GM19372 (cell line): ENCODE measurements at regions not wholly inside any gene's neighbourhood (a gene's known extent, or its start where the extent isn't known, plus 50 kb on each side); places are given as distances from the start of the nearest gene placed in this dataset.
A peak's percentile ranks its signal among the peaks of the same experiment; 100 is the strongest.

Source experiments
- ATAC-seq: cut with Tn5 transposase; IDR thresholded peaks from one replicate; pipeline ENCODE4 v1.9.1; 2021; ENCODE audit warnings: mild to moderate bottlenecking, low read depth, moderate library complexity; ENCODE audit not compliant: unreplicated experiment

- no peak for ATAC-seq
Observed at GRCh38 chr6:96460052-96460700, 61.4 kb upstream of the UFL1 start.

- peak; percentile 36 for ATAC-seq
Observed at GRCh38 chr6:96465321-96465903, 56.2 kb upstream of the UFL1 start.

- peak; percentile 67 for ATAC-seq
Observed at GRCh38 chr6:96466147-96466863, 55.3 kb upstream of the UFL1 start.

GRCh38 chr6:96467814-96468213 is 53.8 kb upstream of the UFL1 start:
- ATAC-seq = no peak

GRCh38 chr6:96468281-96468680 is 53.3 kb upstream of the UFL1 start:
- no peak for ATAC-seq

GRCh38 chr6:96468681-96469224 is 52.9 kb upstream of the UFL1 start:
- no peak for ATAC-seq

GRCh38 chr6:96469312-96469711 is 52.3 kb upstream of the UFL1 start:
- no peak for ATAC-seq

GRCh38 chr6:96470296-96470695 is 51.3 kb upstream of the UFL1 start:
- ATAC-seq = no peak
